ENCODE measurements at regions not wholly inside any gene's neighbourhood (a gene's known extent, or its start where the extent isn't known, plus 50 kb on each side); places are given as distances from the start of the nearest gene placed in this dataset.

DNA sequence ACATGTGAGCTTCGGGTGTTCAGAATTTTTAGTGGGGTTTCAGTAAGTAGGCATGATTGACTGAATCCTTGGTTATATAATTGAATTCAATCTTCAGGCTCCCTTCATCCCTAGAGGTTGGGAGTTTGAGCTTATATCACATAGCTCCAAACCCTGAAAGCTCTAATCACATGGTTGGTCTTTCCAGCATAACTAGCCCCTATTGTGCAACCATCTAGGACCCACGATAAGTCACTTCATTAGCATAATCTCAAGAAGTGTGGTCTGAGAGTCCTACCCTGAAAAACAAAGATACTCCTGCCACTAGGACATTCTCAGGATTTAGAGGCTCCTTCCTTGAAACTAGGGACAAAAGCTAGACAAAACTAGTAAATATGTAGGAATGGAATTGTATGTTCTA lies 348.9 kb upstream of the CBLB start:
- Histone ChIP-seq H3K9me3 (no peaks in the 10 kb centered on the region), H3K36me3 (no peaks in the 10 kb centered on the region), H3K27me3 (no peaks in the 10 kb centered on the region), H3K27ac (no peak overlapping the region), H3K4me1 (no peaks in the 10 kb centered on the region), H3K4me3 (no peak overlapping the region)
- TF ChIP-seq CTCF (IDR thresholded peaks at IDR 0.05) (no peak), POLR2A (IDR thresholded peaks at IDR 0.05) (no peak)
- DNase-seq, result no peak
- intact Hi-C loops (cut with DNase I; ENCODE audit: low total_unique reads), result no loop called here

GRCh38 chr3:106227068-106227467 lies 358.3 kb upstream of the CBLB start:
- no peak for TF ChIP-seq CTCF (IDR thresholded peaks at IDR 0.05)
- no peak for TF ChIP-seq POLR2A (IDR thresholded peaks at IDR 0.05)
- DNase-seq, result no peak
- Histone ChIP-seq H3K4me3 (no peak overlapping the region), H3K36me3 (no peaks in the 10 kb centered on the region), H3K9me3 (no peaks in the 10 kb centered on the region), H3K27me3 (no peaks in the 10 kb centered on the region), H3K27ac (no peak overlapping the region), H3K4me1 (no peaks in the 10 kb centered on the region)
- intact Hi-C loops (cut with DNase I; ENCODE audit: low total_unique reads), result no loop called here

GRCh38 chr3:106228271-106228670 lies 359.5 kb upstream of the CBLB start:
- Histone ChIP-seq H3K36me3 (no peaks in the 10 kb centered on the region), H3K27ac (no peak overlapping the region), H3K4me3 (no peak overlapping the region), H3K9me3 (no peaks in the 10 kb centered on the region), H3K27me3 (no peaks in the 10 kb centered on the region), H3K4me1 (no peaks in the 10 kb centered on the region)
- intact Hi-C loops (cut with DNase I; ENCODE audit: low total_unique reads), result no loop called here
- DNase-seq, result no peak
- TF ChIP-seq POLR2A (IDR thresholded peaks at IDR 0.05) (no peak), CTCF (IDR thresholded peaks at IDR 0.05) (no peak)

DNA sequence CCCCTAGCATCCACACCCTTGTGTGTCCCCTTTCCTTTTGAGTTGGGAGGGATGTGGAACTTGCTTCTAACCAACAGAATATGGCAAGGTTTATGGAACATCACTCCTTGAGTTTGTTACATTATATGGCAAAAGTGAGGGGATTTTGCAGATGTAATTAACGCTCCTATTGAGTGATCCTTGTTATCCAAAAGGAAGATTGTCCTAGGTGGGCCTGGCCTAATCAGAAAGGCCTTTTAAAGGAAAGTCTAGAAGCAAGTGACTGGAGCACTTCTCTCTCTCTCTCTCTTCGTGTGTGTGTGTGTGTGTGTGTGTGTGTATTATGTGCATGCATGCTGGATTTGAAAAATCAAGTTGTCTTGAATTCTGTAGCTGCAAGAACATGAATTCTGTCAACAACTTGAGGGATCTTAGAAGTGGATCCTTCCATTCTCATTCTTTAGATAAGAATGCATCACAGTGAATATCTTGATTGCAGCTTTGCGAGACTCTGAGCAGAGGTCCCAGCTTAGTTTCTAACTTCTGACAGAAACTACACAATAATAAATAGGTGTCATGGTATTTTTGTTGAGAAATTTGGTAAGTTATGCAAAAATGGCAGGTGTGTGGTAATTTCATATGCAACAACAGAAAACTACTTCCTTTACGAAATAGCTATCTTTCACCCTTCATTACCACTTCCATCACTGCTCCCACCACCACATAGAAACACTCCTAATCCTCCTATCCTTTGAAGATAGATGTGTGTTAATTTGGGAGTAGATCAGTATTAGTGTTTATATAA lies 360.9 kb upstream of the CBLB start:
- no peak for DNase-seq
- Histone ChIP-seq H3K27ac (no peak overlapping the region), H3K27me3 (no peaks in the 10 kb centered on the region), H3K36me3 (no peaks in the 10 kb centered on the region), H3K9me3 (no peaks in the 10 kb centered on the region), H3K4me1 (no peaks in the 10 kb centered on the region), H3K4me3 (no peak overlapping the region)
- intact Hi-C loops (cut with DNase I; ENCODE audit: low total_unique reads), result no loop called here
- no peak for TF ChIP-seq CTCF (IDR thresholded peaks at IDR 0.05)
- no peak for TF ChIP-seq POLR2A (IDR thresholded peaks at IDR 0.05)

- no peak for DNase-seq
- TF ChIP-seq CTCF (IDR thresholded peaks at IDR 0.05), result no peak
- no peak for TF ChIP-seq POLR2A (IDR thresholded peaks at IDR 0.05)
- Histone ChIP-seq H3K4me3 (no peak overlapping the region), H3K4me1 (no peaks in the 10 kb centered on the region), H3K27ac (no peak overlapping the region), H3K9me3 (no peaks in the 10 kb centered on the region), H3K36me3 (no peaks in the 10 kb centered on the region), H3K27me3 (no peaks in the 10 kb centered on the region)
- intact Hi-C loops (cut with DNase I; ENCODE audit: low total_unique reads), result no loop called here
Measured at GRCh38 chr3:106231086-106231485, 362.3 kb upstream of the CBLB start.

Data from uterus (tissue), 3 donors.